ENCODE measurements at regions not wholly inside any gene's neighbourhood (a gene's known extent, or its start where the extent isn't known, plus 50 kb on each side); places are given as distances from the start of the nearest gene placed in this dataset.

DNA sequence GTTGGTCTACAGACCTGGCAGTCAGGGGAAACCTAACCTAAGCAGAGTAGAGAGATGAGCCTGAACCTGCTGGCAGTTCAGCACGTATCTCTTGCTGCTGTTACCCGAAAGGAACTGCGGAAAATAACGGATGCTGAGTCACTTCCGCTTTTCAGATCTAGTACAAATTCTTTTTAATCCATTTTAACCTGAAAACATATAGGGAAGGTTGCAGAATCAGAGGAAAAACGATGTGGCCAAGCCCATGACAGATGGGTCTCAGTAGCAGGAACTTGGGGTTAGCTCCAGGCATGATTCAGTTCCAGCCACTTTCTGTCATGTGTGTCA is 120.7 kb upstream of the ADRA1D start:
- Histone ChIP-seq H3K4ac (ENCODE audit: low read depth, low read length) (no peak overlapping the region), H3K27ac (ENCODE audit: insufficient read length, low read depth, low read length) (no peak overlapping the region), H3K4me2 (ENCODE audit: insufficient read depth, insufficient read length, low read length) (no peak overlapping the region), H3K14ac (ENCODE audit: insufficient read depth, low read length) (no peak overlapping the region), H2BK5ac (ENCODE audit: insufficient read length, low read length) (no peak overlapping the region), H3K23me2 (ENCODE audit: insufficient read length, low read depth, low read length, poor library complexity, severe bottlenecking) (no peaks in the 10 kb centered on the region), H3K18ac (ENCODE audit: insufficient read length, low read depth, low read length) (no peak overlapping the region), H3K27me3 (ENCODE audit: insufficient read depth, low read length) (no peaks in the 10 kb centered on the region), H3K79me2 (ENCODE audit: insufficient read depth, low read length) (no peaks in the 10 kb centered on the region), H2BK12ac (ENCODE audit: insufficient read length, low read depth, low read length) (no peak overlapping the region), H3K56ac (ENCODE audit: insufficient read length, low read depth, low read length) (no peak overlapping the region), H4K8ac (replicated peaks; ENCODE audit: insufficient read length, low read depth, low read length) (no peak overlapping the region), H2AK5ac (ENCODE audit: insufficient read length, low read length) (no peak overlapping the region), H3K79me1 (ENCODE audit: insufficient read depth, low read depth, low read length, poor library complexity, severe bottlenecking) (no peaks in the 10 kb centered on the region), H2BK120ac (ENCODE audit: low read depth, low read length, poor library complexity, severe bottlenecking) (no peak overlapping the region), H3T11ph (ENCODE audit: low read length) (no peak overlapping the region), H2BK15ac (ENCODE audit: low read depth, low read length) (no peak overlapping the region), H3K23ac (ENCODE audit: insufficient read length, low read depth, low read length) (no peak overlapping the region), H2AFZ (ENCODE audit: low read length) (no peak overlapping the region), H4K91ac (ENCODE audit: insufficient read length, low read depth, low read length) (no peak overlapping the region), H4K20me1 (ENCODE audit: control insufficient read depth, insufficient read depth, insufficient read length) (no peaks in the 10 kb centered on the region), H4K5ac (ENCODE audit: insufficient read length, low read depth, low read length) (no peak overlapping the region), H3K9ac (ENCODE audit: extremely low read depth, insufficient read length, low read length) (no peak overlapping the region), H3K9me3 (ENCODE audit: control insufficient read depth, low read depth, low read length) (no peaks in the 10 kb centered on the region), H2BK20ac (ENCODE audit: low read depth, low read length, poor library complexity, severe bottlenecking) (no peak overlapping the region), H3K4me1 (ENCODE audit: insufficient read depth, low read length) (no peaks in the 10 kb centered on the region)
- Mint-ChIP-seq H3K4me3 (no peak overlapping the region), H3K27ac (no peak overlapping the region), H3K27me3 (ENCODE audit: low read depth) (peaks cover 5% of the 10 kb centered on the region), H3K9me3 (peaks cover 0 to 3% of the 10 kb centered on the region in 2 experiments; a peak in 4 of 5 replicates), H3K36me3 (ENCODE audit: insufficient read depth in 1 of 3, low read depth in 3 of 3) (no peaks in the 10 kb centered on the region), H3K4me1 (peaks cover 0 to 3% of the 10 kb centered on the region in 2 experiments; a peak in 1 of 4 replicates)
- TF ChIP-seq, protein P1, sequence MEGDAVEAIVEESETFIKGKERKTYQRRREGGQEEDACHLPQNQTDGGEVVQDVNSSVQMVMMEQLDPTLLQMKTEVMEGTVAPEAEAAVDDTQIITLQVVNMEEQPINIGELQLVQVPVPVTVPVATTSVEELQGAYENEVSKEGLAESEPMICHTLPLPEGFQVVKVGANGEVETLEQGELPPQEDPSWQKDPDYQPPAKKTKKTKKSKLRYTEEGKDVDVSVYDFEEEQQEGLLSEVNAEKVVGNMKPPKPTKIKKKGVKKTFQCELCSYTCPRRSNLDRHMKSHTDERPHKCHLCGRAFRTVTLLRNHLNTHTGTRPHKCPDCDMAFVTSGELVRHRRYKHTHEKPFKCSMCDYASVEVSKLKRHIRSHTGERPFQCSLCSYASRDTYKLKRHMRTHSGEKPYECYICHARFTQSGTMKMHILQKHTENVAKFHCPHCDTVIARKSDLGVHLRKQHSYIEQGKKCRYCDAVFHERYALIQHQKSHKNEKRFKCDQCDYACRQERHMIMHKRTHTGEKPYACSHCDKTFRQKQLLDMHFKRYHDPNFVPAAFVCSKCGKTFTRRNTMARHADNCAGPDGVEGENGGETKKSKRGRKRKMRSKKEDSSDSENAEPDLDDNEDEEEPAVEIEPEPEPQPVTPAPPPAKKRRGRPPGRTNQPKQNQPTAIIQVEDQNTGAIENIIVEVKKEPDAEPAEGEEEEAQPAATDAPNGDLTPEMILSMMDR (conservative IDR thresholded peaks at IDR 0.05) = no peak
- no CpG with 5 or more reads among the region's 6 CpGs for WGBS (ENCODE audit: extremely low coverage, insufficient read length, low lambda C conversion rate)
- DNase-seq = no peak

All from H9 (cell line).